HG02798 (cell line): ENCODE measurements at regions not wholly inside any gene's neighbourhood (a gene's known extent, or its start where the extent isn't known, plus 50 kb on each side); places are given as distances from the start of the nearest gene placed in this dataset.
"Not testable (repeated sequence)": the region's sequence is repeated elsewhere in the genome, so short reads cannot be mapped to it uniquely, and the experiment has no call there.

Experiments
- ATAC-seq: cut with Tn5 transposase; IDR thresholded peaks from one replicate; pipeline ENCODE4 v1.9.1; 2021; ENCODE audit warnings: mild to moderate bottlenecking; ENCODE audit not compliant: unreplicated experiment, poor library complexity

DNA sequence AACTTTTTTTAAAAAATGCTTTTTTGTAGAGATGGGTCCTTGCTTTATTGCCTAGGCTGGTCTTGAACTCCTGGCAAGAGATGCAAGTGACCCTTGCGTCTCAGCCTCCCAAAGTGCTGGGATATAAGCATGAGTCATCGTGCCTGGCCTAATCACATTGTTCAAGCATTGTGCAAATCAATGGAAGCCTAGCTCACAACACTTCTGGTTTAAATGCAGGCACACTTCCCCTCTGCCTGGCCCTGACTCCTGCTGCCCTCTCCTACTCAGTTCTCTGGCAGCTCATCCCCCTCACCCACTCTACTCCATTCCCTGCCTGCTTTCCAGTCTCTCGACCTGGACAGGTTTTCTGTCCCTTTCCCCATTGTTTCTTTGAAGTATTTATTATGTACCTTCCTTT is 288.1 kb upstream of the PLGLB1 start:
- ATAC-seq = not testable (repeated sequence)

- not testable (repeated sequence) for ATAC-seq
Measured at GRCh38 chr2:87311896-87312441, 290.3 kb upstream of the PLGLB1 start.

DNA sequence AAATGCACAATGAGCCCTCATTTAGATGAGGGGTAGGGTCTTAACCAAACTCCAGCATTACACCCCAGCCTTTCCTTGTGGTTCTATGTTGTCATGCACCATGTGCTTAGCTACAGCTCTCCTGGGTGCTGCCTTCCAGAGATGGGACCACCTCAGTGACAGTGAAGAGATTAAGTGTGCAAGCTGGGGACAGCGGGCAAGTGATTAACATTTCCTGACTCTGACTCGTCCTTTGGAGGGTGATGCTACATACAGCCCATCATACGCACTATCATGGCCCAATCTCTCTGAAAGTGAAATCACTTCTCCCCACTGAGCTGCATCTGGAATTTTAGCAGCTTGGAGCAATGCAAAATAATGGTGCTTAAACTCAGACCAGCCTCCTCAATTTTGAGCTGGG is 293.0 kb upstream of the PLGLB1 start:
- ATAC-seq = not testable (repeated sequence)

- ATAC-seq = peak; percentile 74
Measured at GRCh38 chr2:87315183-87315902, 293.7 kb upstream of the PLGLB1 start.

GRCh38 chr2:87317193-87317592 is 295.5 kb upstream of the PLGLB1 start:
- ATAC-seq = not testable (repeated sequence)

GRCh38 chr2:87318814-87319491 is 297.3 kb upstream of the PLGLB1 start:
- ATAC-seq = not testable (repeated sequence)

DNA sequence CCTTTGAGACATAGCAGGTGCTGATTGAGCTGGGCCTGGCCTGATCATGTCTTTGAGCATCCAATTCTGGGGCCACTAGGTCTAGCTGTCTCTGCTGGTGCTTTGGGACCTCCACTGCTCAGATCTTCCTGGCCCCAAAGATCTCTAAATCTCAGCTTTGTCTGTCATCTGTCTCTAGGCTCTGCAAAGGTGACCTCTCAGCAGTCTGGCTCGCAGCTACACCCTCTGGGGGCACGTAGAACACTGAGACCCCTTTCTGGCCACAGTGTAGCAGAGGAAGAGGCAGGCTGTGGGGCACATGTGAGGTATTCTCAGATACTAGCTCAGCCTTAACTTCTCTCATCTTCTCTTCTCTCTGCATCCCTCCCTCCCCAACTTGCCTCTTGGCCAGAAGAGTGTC is 298.1 kb upstream of the PLGLB1 start:
- ATAC-seq = not testable (repeated sequence)

GRCh38 chr2:87321201-87321600 is 299.6 kb upstream of the PLGLB1 start:
- not testable (repeated sequence) for ATAC-seq

- ATAC-seq = not testable (repeated sequence)
Measured at GRCh38 chr2:87324335-87325041, 302.8 kb upstream of the PLGLB1 start.

DNA sequence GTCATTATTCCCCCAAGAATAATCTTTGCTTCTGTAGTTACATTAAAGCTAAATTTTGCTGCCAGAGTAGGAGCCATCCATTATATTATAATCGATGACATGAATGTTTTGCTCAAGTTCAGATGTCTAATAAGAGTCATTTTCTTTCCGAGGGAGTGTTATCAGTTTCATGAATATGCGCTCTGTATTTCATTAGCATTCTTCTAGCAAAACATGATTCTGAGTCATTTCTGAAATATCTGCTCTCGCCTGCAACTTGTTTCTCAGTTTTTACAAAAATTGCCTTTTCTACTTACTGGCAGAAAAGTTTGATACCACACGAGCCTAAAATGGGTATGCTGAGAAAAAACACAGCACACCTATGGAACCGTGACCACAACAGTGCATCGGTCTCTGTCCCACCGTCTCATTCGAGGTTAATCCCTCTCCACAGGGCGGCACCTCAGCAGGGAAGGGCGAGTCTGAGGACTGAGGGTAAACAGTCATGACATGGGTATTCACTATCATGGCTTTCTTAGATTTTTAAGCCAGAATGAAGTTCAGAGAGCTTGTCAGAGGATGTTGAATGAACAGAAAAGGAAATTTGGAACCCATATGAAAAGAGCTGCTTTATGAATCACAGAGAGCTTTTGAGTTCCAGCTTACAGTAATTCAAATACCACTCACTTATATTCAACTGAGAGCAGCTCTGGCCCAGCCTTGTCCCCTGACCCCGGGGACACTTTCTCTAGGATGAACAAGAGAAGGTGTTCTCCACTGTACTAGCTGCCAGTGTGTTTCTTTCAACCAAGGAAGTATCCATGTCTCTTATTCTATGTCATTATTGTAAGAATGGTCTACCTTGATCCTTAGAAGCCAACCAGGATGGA is 303.6 kb upstream of the PLGLB1 start:
- not testable (repeated sequence) for ATAC-seq

GRCh38 chr2:87325911-87326294 is 304.3 kb upstream of the PLGLB1 start:
- not testable (repeated sequence) for ATAC-seq

GRCh38 chr2:87326754-87327153 is 305.1 kb upstream of the PLGLB1 start:
- not testable (repeated sequence) for ATAC-seq

GRCh38 chr2:87327648-87328371 is 306.2 kb upstream of the PLGLB1 start:
- not testable (repeated sequence) for ATAC-seq

DNA sequence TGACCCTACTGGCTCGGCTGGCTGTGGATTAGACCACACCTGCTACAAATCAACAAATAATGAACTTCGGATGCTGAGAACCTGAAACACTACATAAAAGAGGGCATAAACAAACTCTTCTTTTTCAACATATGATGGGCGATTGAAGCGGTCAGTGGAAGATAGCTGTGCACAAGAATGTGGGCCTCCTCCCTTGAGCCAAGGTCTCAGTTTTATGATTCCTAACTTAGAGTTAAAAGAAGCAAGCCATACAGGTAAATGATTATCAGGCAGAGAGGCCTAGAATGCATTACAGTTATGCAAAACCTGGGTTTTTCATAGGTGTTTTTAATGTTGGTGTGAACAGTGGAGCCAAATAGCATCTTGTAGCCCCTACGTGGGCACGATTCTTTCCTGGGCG is 307.9 kb upstream of the PLGLB1 start:
- ATAC-seq = not testable (repeated sequence)

DNA sequence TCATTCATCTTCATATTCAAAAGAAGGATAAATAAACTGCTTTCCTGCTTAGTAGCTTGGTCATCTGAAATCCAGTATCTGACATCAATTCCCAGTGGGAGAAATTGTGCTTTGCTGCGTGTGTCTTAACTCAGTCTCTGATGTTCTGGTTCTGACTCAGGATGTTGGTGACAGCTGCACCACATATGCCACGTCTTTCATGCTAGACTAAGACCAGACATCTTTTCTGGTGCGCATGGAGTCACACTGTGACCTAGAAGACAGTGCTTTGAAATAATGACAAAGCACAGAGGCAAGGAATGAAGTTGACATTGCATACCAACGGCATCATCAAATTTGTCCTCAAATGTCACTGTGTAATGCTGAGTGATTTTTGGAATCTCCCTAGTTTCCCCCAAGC is 308.8 kb upstream of the PLGLB1 start:
- not testable (repeated sequence) for ATAC-seq

GRCh38 chr2:87331940-87332583 is 310.4 kb upstream of the PLGLB1 start:
- ATAC-seq = not testable (repeated sequence)

DNA sequence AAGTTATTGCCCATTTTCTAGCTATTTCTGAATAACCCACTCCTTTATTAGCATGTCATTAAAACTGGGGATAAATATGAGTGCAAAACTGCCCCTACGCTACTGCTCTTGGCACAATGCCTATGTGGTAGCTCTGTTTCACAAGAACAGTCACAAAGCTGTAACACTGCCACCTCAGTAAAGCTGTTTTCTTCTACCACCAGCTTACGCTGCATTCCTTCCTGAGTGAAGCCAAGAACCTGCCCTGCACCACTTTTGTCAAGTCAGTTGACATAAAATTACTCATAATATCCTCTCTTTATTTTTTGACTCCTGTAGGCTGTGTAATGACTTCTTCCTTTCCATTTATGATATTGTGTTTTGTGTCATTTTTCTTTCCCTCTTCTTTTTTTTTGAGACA is 313.2 kb upstream of the PLGLB1 start:
- ATAC-seq = not testable (repeated sequence)

DNA sequence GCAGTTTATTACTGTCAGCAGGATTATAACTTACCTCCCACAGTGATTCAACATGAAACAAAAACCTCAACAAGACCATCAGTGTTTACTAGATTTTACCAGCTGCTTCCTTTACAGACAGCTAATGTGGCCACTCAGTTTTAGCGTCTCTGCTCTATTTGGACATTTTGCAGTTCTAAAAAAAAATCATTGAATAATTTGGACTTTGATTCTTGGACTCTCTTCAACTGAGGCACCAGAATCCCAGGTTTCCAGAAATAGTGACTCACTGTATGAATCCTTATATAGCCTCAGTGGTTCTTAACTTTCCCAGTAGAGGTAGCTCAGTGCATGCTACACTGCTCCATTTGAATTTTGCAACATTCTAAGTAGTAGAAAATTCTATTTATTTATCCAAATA is 317.4 kb upstream of the PLGLB1 start:
- ATAC-seq = not testable (repeated sequence)

DNA sequence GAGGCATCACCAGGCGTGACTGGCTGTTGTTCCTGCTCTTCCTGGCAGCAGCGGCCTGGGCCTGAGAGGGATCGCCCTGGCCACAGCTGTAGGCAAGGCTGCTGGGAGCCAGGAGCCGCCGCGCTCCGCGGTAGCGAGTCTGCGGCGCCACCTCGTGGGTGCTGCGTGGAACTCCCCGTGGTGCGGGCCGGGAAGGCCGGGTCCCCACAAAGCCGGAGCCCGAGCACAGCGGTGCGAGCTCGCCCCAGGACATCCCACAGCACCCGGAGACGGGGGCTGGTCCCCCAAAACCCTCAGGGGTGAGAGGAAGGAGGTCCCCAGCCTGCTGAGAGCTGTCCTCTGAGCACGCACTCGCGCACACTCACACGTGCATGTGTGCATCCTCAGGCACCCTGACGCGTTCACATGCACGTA is 320.0 kb upstream of the PLGLB1 start:
- ATAC-seq = not testable (repeated sequence)
